Hepatocyte (in vitro differentiated cells): ENCODE measurements at regions not wholly inside any gene's neighbourhood (a gene's known extent, or its start where the extent isn't known, plus 50 kb on each side); places are given as distances from the start of the nearest gene placed in this dataset.

Experiments
- DNase-seq: peaks from one replicate; pipeline ENCODE4 v3.0.0-alpha.2; 2016; ENCODE audit warnings: low spot score
- H2AFZ ChIP-seq: fragments of 200-600 bp; sonication (generic); 2 replicates; pipeline ENCODE4 v1.6.0; 2016; ENCODE audit warnings: antibody characterized with exemption, mild to moderate bottlenecking
- H3K27ac ChIP-seq: fragments of 200-600 bp; sonication (generic); 2 replicates; pipeline ENCODE4 v1.5.1; 2016; ENCODE audit warnings: mild to moderate bottlenecking
- H3K27me3 ChIP-seq: fragments of 200-600 bp; sonication (generic); 2 replicates; pipeline ENCODE4 v1.6.1; 2016
- H3K36me3 ChIP-seq: fragments of 200-600 bp; sonication (generic); replicated peaks from 2 replicates; pipeline ENCODE4 v1.5.1; 2016; ENCODE audit warnings: low read depth; ENCODE audit not compliant: insufficient read depth
- H3K4me1 ChIP-seq: fragments of 200-600 bp; sonication (generic); 2 replicates; pipeline ENCODE4 v1.5.1; 2016; ENCODE audit warnings: mild to moderate bottlenecking, moderate library complexity; ENCODE audit not compliant: insufficient read depth
- H3K4me2 ChIP-seq: fragments of 200-600 bp; sonication (generic); 2 replicates; pipeline ENCODE4 v1.6.0; 2016
- H3K4me3 ChIP-seq: fragments of 200-600 bp; sonication (generic); 2 replicates; pipeline ENCODE4 v1.5.1; 2016; ENCODE audit warnings: mild to moderate bottlenecking
- H3K79me2 ChIP-seq: fragments of 200-600 bp; sonication (generic); 2 replicates; pipeline ENCODE4 v1.6.0; 2017; ENCODE audit warnings: mild to moderate bottlenecking
- H3K9me2 ChIP-seq: fragments of 200-600 bp; sonication (generic); replicated peaks from 2 replicates; pipeline ENCODE4 v1.6.0; 2017; ENCODE audit warnings: mild to moderate bottlenecking; ENCODE audit not compliant: insufficient read depth
- H3K9me3 ChIP-seq: fragments of 200-600 bp; sonication (generic); 2 replicates; pipeline ENCODE4 v1.5.1; 2016; ENCODE audit warnings: low read depth, mild to moderate bottlenecking
- H4K20me1 ChIP-seq: fragments of 200-600 bp; sonication (generic); 2 replicates; pipeline ENCODE4 v1.6.0; 2016; ENCODE audit warnings: mild to moderate bottlenecking; ENCODE audit not compliant: insufficient read depth, poor library complexity, severe bottlenecking
- CTCF ChIP-seq: fragments of 200-600 bp; sonication (generic); IDR thresholded peaks from 2 replicates; pipeline ENCODE4 v1.5.1; 2016; ENCODE audit warnings: antibody characterized with exemption, mild to moderate bottlenecking; ENCODE audit not compliant: poor library complexity
- EZH2 ChIP-seq: fragments of 200-600 bp; sonication (generic); IDR thresholded peaks from 2 replicates; pipeline ENCODE4 v1.6.1; 2016; ENCODE audit warnings: antibody characterized with exemption, mild to moderate bottlenecking, borderline replicate concordance
- EZH2phosphoT487 ChIP-seq: fragments of 200-600 bp; sonication (generic); IDR thresholded peaks from one replicate; pipeline ENCODE4 v1.6.1; 2018; ENCODE audit warnings: antibody characterized with exemption, mild to moderate bottlenecking, low read depth, moderate library complexity; ENCODE audit not compliant: unreplicated experiment, severe bottlenecking
- WGBS: methylation state at CpG from one replicate; pipeline ENCODE4 v1.1.6; 2016; ENCODE audit warnings: low lambda C conversion rate; ENCODE audit errors: missing lambda C conversion rate; 5-methylcytosine and 5-hydroxymethylcytosine counted together

- H3K36me3 ChIP-seq, result no peaks in the 10 kb centered on the region
- H3K79me2 ChIP-seq, result no peaks in the 10 kb centered on the region
- H3K4me1 ChIP-seq, result no peaks in the 10 kb centered on the region
- no peaks in the 10 kb centered on the region for H3K27me3 ChIP-seq
- H3K4me2 ChIP-seq, result no peak overlapping the region
- no peaks in the 10 kb centered on the region for H4K20me1 ChIP-seq
- WGBS, result 91% methylated on average over 23 of the region's 23 CpGs
- H3K4me3 ChIP-seq, result no peak overlapping the region
- TF ChIP-seq EZH2 (no peak), EZH2phosphoT487 (no peak), CTCF (no peak)
- no peak overlapping the region for H2AFZ ChIP-seq
- H3K27ac ChIP-seq, result no peak overlapping the region
- DNase-seq, result no peak
- no peaks in the 10 kb centered on the region for H3K9me3 ChIP-seq
- H3K9me2 ChIP-seq, result no peaks in the 10 kb centered on the region
These were observed 120.3 kb upstream of the B3GAT1 start for GRCh38 chr11:134532131-134532920.

DNA sequence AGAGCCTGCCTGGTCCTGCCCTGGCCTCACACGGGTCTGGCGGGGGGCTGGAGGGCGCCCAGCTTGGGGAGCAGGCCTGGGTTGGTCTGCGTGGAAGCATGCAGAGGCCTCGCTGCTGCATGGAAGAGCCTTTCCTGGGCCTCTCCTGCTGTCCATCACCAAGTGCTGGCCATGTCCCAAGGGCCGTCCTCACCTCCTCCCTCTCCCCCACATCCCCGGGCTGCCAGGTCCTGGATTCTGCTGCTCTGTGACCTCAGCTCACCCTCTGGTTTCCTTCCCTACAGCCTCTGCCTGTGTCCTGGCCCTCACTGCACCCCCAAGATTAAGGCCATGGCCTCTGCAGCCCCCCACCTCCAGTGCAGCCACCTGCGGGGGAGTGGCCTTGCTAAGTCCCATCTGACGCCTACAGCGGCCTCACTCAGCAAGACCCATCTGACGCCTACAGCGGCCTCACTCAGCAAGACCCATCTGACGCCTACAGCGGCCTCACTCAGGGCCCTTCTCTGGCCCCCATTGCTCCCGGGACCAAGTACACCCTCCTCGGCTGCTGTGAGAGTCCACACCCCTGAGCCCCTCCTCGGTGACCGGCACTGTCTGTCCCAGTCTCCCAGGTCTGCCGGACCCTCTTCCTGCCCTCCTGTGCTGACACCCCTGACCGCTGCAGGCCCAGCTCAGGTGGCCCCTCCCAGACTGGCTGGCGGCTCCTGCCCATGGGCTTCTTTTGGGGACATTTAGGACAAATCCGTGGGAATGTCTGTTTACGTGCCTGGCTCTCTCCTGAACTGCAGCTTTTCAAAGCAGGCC is 119.5 kb upstream of the B3GAT1 start:
- no peak overlapping the region for H2AFZ ChIP-seq
- H4K20me1 ChIP-seq, result no peaks in the 10 kb centered on the region
- H3K27me3 ChIP-seq, result no peaks in the 10 kb centered on the region
- H3K27ac ChIP-seq, result no peak overlapping the region
- no peak overlapping the region for H3K4me2 ChIP-seq
- H3K9me2 ChIP-seq, result no peaks in the 10 kb centered on the region
- no peak overlapping the region for H3K4me3 ChIP-seq
- H3K79me2 ChIP-seq, result no peaks in the 10 kb centered on the region
- TF ChIP-seq EZH2, result no peak
- no peak for TF ChIP-seq EZH2phosphoT487
- no peak for TF ChIP-seq CTCF
- H3K9me3 ChIP-seq, result no peaks in the 10 kb centered on the region
- H3K36me3 ChIP-seq, result no peaks in the 10 kb centered on the region
- H3K4me1 ChIP-seq, result no peaks in the 10 kb centered on the region
- WGBS, result 86% methylated on average over 16 of the region's 23 CpGs
- no peak for DNase-seq

DNA sequence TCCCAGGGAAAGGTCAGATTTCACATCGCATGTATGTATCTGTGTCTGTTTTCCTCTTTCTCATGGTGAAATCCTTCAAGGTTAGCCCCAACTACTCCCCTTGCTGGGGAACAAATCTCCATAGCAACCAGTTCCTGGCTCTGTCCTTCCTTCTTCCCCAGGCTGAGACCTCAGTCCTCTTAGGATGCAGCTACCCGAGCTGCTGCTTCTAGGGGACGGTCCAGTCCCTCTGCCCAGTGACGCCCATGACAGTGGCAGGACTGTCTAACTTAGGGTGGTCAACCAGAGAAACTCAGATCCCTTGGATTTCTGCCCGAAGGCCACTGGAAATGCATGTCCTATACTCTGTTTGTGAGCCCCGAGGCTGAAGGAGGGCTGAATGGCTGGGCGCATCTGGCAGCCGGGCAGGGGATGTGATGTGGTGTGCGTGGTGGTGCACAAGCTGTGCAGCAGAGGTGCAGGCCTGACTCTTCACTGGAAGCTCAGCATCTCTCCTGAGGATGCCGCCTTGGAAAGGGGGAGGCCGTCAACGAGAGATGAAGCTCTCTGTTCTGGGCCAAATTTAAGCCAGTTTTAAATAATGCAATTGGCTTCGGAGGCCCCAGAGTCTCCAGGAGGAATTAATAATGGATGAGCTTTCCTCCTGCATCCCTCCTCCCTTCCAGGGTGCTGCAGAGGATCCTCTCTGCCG is 118.7 kb upstream of the B3GAT1 start:
- Histone ChIP-seq H4K20me1 (no peaks in the 10 kb centered on the region), H3K27me3 (no peaks in the 10 kb centered on the region), H3K27ac (no peak overlapping the region), H3K9me2 (no peaks in the 10 kb centered on the region), H3K4me1 (no peaks in the 10 kb centered on the region), H3K4me3 (no peak overlapping the region), H3K79me2 (no peaks in the 10 kb centered on the region), H2AFZ (no peak overlapping the region), H3K4me2 (no peak overlapping the region), H3K9me3 (no peaks in the 10 kb centered on the region), H3K36me3 (no peaks in the 10 kb centered on the region)
- 90% methylated on average over 14 of the region's 14 CpGs for WGBS
- no peak for TF ChIP-seq CTCF
- TF ChIP-seq EZH2, result no peak
- TF ChIP-seq EZH2phosphoT487, result no peak
- no peak for DNase-seq
